Hepatocyte (in vitro differentiated cells): ENCODE measurements at regions not wholly inside any gene's neighbourhood (a gene's known extent, or its start where the extent isn't known, plus 50 kb on each side); places are given as distances from the start of the nearest gene placed in this dataset.

ENCODE experiments used
- EZH2 ChIP-seq: fragments of 200-600 bp; sonication (generic); IDR thresholded peaks from 2 replicates; pipeline ENCODE4 v1.6.1; 2016; ENCODE audit warnings: antibody characterized with exemption, mild to moderate bottlenecking, borderline replicate concordance
- TF ChIP-seq, protein P1 (sequence below): fragments of 200-600 bp; sonication (generic); IDR thresholded peaks from 2 replicates; pipeline ENCODE4 v1.5.1; 2016; ENCODE audit warnings: antibody characterized with exemption, mild to moderate bottlenecking; ENCODE audit not compliant: poor library complexity

- TF ChIP-seq, protein P1, sequence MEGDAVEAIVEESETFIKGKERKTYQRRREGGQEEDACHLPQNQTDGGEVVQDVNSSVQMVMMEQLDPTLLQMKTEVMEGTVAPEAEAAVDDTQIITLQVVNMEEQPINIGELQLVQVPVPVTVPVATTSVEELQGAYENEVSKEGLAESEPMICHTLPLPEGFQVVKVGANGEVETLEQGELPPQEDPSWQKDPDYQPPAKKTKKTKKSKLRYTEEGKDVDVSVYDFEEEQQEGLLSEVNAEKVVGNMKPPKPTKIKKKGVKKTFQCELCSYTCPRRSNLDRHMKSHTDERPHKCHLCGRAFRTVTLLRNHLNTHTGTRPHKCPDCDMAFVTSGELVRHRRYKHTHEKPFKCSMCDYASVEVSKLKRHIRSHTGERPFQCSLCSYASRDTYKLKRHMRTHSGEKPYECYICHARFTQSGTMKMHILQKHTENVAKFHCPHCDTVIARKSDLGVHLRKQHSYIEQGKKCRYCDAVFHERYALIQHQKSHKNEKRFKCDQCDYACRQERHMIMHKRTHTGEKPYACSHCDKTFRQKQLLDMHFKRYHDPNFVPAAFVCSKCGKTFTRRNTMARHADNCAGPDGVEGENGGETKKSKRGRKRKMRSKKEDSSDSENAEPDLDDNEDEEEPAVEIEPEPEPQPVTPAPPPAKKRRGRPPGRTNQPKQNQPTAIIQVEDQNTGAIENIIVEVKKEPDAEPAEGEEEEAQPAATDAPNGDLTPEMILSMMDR, result no peak
- no peak for TF ChIP-seq EZH2
These were observed 188.1 kb upstream of the DMRT1 start for GRCh38 chr9:653421-653820.
